ENCODE measurements at regions not wholly inside any gene's neighbourhood (a gene's known extent, or its start where the extent isn't known, plus 50 kb on each side); places are given as distances from the start of the nearest gene placed in this dataset.
A peak's percentile ranks its signal among the peaks of the same experiment; 100 is the strongest.

DNA sequence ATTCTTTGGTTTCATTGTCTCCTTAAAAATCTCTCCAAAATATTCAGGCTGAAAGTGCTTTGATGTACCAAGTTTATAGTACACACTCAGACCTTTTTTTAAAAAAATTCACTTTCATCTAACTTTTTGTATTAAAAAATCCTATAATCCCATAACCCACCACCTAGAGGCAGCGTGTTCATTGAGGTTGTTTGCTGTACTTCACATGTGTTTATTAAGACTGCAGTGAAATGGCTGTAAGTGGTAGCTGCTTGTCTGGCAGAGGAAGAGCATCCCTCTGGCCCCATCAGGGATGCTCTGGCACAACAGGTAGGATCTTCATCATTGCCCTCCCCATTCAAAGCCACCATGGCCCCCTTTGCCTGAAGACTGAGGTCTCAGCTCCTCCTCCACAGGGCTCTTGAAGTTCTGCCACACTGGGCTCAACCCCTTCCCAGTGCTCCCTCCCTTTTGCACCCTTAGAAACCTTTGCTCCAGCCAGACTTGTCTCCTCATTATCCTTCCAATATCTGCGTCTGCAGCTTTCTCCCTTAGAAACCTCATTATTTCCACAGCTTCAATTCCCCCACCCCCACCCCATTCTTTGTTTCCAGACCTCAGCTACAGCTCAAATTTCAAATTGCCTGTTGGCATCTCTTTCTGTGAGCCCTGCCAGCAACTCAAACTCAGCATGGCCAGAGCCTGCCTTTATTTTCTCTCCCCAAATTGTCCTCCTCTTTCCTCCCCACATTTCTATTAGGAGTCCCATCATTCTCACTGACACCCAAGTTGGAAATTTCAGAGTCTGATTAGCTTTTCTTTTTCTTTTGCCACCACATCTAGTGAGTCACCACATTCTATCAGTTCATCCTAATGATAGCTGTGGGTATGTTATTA lies 369.6 kb upstream of the USP24 start:
- DNase-seq: peak; percentile 63

DNA sequence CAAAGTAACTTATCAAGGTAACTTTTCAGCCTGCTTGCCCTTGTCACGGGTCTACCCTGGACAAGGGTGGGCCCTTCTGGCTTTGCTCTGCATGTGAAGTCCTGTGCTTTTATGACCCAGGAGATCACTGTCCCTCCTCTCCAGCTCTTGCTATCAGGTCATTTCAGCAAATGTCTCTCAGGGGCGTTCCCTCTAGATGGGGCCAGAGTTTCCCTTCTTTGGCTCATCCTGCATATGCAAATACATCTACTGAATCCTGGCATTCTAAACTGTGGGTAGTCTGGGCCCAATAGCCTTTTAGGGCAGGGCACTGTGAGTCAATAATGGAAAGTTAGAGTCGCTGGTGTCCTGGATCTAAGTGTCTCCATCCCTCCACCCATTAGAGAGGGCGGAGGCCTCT lies 366.9 kb upstream of the USP24 start:
- no peak for DNase-seq

DNA sequence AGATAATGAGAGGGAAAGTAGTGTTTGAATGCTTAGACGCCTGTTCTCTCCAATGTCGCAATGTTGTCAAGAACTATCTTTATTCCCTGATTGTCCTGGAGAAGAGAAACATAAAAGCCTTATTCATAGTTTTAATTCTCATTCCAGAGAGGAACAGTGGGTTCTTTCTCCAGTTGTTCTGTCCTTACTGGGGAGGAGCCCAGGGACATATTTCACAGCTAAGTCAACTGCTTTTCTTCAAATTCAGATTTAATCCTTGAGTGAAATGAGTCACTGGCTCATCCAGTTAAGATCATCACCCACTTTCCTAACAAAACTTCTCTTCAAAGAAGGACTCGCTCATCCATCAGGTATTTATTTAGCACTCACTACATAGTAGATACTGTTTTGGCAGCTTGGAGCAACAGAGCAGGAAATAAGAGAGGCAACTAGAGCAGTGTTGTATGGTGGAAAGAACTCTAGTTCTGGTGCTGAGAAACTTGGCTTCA lies 365.7 kb upstream of the USP24 start:
- DNase-seq: no peak

DNA sequence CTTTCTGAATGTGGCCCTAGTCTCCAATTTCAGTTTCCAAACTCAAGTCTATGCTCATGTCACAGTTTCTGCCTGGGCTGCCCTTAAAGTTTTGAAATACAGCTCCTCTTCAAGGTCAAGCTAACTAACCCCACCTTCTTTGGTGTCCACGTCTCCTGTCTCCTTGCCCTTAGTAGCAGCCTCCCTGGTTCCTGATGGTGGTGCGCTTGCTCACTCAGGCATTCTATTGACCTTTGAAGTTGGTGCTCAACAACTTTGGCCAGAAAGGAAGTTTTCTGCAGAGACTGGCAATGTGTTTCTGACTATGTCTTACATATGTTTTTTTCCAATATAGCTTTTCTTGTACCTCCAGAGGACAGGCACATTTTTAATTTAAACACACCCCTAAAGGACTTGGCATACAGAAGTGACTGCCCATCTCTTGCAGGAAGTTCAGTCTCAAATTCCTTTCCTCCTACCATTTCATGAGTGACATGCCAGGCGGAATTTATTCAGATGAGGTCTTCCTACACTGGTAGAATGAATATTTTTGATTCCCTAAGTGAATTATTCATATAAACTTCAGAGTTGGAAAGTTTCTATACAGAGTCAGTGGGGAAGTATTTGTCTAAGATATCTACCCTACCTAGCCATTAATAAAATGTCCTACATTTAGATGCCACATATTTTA lies 364.3 kb upstream of the USP24 start:
- DNase-seq: no peak

DNA sequence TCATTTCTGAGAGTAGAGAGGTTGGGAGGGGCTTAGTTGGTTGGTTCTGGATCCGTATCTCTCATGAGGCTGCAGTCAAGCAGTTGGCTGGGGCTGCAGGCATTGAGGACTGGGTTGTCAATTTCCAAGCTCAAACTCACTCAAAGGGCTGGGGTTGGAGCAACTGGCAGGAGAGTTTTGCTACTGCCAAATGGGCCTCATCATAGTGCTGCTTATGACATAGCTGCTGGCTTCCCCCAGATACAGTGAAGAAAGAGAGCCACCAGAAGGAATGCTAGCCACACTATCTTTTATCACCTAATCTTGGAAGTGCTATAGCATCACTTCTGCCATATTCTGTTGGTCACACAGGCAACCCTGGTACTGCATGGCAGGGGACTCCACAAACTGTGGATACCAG lies 363.5 kb upstream of the USP24 start:
- DNase-seq: no peak

DNA sequence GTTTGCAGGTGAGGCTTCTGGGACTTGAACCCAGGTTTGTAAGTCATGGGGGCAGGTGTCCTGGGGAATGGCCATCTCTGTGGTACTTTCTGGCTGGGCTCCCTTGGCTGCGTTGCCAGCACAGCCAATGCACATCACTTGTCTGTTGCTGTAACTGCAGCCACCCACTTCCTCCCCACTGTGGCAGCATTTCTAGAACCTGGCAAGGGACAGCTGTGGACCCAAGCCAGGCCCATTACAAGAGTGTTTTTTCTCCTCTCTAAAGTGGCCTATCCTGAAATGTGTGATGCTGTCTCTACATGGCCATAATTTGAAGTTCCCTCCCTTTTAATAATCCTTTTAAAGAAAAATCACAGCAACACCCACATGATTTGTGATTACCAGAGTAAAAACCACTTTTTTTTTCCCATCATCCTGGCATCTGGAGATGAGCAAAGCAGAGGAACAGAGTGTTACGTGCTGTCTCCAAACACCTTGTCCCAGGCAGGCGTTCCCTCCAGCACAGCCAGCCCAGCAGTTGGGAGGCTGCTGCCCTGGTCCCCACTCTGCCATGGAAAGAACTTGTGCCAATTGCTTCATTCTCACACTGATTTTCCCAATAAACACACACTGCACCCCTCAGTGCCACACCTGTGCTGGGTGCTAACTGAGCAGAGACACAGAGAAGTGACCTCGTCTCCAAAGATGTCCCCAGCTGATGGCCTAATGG lies 360.6 kb upstream of the USP24 start:
- no peak for DNase-seq

DNA sequence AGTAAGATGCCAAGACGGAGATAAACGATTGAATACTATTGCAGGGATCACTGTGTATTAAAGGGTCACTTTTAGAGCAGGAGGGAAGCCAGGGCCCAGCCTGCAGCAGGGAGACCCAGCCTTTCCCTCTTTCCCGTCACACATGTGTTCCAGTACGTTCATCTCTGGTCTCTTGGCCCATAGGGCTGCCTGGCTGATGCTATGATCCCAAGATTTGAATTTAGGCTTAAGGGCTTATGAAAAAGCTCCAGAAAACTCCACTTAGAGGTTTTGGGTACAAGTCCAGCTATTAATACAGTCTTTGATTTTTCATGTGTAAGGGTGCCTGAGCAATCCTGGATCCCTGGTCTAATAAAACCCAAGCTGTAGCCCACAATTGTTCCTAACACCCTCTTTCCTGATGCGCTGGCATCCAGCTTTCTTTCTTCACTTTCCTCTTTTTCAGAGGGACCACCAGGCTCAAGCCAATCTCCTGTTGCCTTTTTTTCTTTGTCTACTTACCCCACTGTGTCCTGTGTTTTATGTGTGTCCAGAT lies 359.6 kb upstream of the USP24 start:
- DNase-seq: no peak

DNA sequence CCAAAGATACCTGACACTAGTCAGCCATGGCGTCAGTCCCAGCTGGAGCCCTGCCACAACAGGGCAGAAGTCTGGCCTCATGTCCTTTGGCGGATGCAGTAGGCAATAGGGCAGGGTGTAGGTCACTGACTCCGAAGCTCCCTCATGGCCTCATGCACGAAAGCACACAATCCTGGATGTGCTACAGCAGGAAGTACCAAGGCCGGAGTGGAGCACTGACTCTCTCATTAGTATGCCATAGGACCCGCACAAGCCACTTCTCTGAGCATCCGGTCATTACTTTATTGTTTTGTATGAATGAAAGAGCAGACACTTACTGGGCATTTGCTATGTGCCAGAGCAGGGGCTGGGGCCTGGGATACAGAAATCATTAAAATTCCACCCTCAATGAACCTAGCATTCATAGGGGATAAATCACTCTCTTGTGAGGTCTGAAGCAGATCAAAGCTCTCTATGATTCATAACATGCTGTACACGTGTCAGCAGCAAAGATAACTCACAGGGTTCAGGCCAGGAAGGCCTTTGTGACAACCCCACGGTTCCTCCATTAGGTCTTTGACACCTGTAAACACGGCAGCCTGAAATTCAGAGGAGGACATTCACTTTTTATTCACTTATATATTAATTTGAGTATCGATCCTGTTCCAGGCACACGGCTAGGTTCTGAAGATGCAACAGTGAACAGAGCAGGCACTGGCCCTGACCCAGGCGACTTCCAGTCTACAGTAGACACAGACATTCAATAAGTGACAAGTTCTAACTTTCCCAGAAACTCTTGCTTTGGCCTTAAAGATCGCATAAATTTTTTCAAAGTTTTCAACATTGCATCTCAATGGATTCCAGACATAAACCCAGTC lies 357.9 kb upstream of the USP24 start:
- no peak for DNase-seq

DNA sequence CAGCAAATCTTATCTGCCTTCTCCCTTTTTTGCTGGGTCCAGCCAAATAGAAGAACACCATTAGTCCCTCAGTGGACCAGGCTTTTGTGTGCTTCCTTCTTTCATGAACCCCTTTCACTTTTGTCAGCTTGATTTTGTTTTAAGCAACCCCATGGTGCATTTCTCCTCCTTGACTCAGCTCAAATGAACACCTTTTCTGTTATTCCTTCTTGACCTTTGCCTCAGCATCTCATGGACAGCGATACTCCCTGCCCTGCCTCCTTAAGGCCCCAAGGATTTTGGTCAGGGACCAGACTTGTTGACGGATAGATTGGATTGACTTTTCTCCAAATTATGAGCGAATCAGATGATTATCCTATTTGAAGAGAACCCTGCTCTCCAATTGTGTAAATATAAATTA lies 356.6 kb upstream of the USP24 start:
- no peak for DNase-seq

DNA sequence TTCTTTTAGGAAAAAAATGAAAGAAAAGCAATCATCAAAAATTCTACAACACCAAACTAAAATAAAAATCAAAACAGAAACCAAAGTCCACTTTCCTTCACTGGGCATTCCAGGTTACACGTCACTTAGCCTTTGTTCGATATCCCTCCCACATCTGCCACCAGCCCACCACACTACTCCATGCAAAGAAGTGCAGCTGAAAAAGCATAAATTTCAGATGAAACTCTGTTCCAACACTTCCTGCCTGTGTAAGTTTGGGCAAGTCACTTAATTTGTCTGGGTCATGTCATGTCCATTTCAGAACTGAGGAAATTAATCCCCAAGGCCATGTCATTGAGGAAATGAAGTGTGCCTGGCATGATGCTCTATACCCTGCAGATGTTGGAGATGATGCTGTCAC lies 354.3 kb upstream of the USP24 start:
- no peak for DNase-seq

DNA sequence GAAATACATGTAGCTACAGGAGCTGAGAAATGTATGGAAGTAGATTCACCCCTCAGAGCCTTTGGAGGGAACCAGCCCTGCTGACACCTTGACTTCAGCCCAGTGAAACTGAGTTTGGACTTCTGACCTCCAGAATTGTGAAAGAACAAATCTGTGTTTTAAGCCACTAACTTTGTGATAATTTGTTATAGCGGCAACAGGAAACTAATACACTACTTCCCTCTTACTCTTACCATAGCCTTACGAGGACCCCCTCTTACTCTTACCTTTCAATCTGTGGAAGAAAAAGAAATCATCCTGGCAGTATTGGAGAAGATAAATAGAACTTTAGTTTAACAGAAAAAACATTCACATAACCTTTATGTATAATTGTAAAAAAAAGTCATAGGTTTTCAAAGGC lies 353.6 kb upstream of the USP24 start:
- no peak for DNase-seq

DNA sequence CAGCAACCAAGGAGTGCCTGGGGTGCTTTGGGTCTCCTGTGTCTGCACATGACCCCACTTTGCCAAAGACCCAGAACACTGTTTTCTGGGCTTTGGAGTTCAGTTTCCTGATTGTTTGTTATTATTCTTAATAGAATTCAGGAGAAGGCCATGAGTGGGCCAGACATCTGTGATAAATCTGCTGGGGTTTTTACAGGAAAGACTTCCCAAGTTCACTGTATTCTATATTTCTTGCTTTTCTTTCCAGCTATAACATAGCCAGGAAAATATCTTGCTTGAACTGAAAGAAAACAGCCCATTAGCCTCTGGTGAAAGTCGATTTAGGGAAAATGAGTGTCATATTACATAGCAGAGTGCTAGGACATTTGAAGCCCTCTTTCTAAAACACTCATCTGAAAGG lies 345.1 kb upstream of the USP24 start:
- no peak for DNase-seq

DNA sequence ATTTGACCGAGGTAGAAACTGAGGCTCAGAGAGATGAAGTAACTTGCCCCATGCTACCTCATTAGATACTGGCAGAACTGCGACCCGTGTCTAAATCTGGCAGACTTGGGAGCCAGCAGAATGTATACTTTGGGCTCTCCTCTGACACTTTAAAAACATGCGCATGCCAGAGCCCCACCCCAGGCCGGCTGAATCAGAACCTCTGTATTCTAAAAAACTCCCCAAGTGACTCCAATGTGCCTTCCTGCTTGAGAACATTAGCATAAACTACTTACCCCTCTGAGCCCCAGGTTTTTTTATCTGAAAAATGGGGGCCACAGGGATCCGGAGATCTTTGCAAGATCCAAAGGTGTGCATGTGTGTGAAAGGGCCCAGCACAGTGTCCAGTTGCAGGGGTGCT lies 344.7 kb upstream of the USP24 start:
- no peak for DNase-seq

DNA sequence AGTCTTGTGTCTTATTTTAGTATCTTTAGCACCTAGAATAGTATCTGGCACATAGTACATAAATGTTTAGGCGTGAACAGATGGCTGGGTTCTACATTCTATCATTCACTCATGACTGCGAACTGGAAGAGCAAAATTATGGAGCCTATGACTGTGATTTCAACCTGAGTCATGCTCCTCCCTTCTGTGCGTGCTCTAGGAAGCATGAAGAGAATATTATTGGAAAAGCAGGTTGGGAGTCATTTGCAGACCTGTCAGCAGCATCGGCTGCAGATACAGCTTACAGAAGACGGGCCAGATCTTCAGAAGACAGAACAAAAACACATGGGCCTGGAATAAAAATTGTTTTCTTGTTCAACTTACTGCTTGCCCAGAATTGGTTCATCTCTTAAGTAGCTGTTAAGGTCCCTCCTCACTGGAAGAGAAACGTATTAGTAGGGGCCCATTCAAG lies 344.0 kb upstream of the USP24 start:
- DNase-seq: peak; percentile 92

DNA sequence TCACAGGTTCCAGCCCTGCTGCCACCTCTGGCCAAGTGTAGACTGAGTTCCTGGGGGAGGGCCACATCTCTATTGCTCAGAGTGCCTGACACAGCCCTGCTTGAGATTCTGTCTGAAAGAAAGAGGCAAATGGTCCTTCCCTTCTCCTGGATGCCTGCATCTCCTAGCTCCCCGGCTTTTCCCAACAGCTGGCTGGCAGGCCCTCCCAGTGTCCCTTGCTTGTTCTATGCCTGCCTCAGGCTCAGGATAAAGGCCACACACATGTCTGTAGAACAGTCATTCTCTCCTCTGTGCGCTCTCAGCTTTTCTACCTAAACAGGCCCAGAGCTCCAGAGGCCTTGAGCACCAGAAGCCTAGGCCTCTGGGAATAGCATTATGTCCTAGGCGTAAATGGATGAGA lies 343.4 kb upstream of the USP24 start:
- no peak for DNase-seq

DNA sequence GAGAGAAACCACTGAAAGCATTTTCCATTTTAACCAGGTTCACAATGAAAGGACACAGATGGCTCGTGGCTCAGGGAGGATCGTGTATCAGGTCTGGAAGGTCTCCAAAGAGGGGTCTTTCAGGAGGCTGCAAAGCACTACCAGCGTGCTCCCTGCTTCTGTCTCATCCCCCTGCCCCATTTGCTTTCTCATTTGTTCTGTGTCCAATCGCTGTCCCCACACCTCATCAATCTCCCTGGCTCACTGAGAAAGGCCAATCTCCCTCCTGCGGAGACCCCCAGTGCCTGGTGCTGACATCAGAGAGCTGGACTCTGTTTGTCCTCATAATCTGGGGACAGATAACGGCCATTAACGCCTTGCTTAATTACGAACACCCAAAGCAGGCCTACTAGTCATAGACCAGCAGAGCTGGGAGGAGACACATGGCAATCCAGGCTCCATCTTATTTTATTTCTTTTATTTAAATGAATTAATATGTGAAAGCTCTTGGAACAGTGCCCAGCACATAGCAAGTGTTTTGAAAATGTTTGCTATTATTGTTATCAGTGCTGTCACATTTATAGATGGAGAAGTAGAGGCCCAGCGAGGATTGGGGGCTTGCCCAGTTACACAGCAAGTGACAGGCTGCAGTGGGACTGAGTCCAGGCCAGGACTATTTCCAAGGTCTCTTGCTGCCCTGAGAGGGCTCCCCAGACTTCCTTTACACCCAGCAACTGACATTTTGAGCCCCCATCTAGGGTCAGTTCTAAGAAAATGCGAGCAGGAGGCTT lies 341.0 kb upstream of the USP24 start:
- DNase-seq: peak; percentile 92

DNA sequence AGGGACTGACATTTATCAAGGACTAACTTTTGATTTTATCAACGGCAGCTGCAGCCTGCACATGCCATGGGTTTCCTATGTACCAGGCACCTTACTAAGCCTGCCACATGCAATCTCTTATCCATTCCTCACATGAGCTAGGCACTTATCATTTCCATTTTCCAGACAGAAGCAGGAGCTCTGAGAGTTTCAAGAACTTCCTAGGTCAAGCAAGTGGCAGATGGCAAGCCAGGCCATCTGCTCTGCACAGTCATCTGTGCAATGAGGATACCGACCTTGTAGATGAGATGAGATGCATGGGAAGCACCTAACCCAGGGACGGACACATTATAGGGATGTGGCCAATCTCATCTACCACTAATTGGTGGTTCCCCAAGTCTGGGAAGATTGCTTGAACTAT lies 339.4 kb upstream of the USP24 start:
- peak; percentile 80 for DNase-seq

DNA sequence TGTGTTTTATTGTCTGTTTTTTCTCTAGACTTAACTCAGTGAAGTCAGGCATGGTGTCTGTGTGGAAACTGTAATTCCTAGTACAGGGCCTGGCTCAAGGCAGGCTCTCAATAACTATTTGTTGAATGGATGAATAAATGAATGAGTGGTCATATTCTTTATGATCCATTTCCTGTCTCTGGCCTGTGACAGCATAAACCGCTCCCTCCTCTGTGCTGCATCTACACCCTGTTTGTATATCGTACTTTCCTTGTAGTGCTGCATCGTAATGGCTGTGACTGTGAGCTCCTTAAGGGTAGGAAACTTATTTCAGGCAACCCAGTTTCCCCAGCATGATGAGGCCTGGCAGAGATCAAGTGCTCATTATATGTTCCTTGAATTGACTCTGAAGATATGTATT lies 337.5 kb upstream of the USP24 start:
- no peak for DNase-seq

DNA sequence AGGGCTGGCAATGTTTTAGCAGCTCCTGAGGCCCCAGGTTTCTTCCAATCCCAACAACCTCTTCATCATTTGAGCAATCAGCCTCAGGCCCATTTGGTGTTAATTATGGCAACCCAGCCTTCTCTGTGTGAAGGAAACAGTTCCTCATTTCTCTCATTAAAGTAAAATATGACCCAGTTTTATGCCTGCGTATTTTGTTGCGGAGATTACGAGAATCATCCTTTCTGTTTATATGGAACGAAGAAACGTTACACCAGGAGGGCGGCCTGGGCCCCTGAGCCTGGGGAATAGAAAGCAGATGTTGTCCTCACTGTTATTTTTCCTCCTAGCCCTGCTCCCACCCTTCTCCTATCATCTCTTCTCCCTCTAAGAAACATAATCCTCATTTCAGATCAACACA lies 332.2 kb upstream of the USP24 start:
- DNase-seq: no peak

DNA sequence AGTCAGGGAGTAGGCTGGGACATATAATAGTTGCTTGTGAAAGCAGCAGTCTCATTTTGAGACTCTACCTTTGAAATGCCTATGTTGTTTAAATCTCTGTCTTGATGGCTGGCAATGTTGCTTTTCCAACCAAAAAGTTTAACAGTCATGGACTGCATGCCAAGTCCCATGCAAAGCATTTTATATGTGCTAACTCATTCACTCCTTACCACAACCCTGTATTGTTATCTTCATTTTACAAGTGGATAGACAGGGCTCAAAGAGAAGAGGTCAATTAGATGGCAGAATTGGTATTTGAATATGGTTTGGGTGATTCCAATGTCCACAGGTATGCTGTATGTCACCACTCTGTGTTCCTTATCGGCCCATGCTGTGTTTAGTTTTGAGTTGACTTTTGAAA lies 331.4 kb upstream of the USP24 start:
- DNase-seq: no peak

DNA sequence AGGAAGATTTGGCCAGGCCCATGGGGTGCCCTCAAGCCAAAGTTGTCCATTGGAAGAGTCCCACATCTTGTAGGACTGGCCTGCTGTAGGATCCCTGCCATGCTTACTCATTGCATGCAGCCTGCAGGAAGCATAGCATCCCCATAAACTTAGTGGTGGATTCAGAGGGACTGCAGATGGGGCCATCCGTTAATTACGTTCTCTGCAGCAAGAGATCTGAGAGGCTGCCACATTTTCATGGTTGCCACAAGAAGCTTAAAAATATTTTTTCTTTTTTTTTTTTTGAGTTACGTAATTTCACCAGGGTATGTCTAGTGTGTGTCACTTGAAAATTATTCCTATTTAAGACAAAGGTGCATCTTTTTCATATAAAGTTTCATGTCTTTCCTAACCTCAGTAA lies 329.7 kb upstream of the USP24 start:
- DNase-seq: no peak
